Gastrocnemius medialis (tissue), 4 donors: ENCODE measurements at regions not wholly inside any gene's neighbourhood (a gene's known extent, or its start where the extent isn't known, plus 50 kb on each side); places are given as distances from the start of the nearest gene placed in this dataset.

Experiments used
- POLR2A ChIP-seq, 2 donors: fragments of 450-650 bp; IDR thresholded peaks; one replicate each; pipeline ENCODE4 v1.6.1; 2017; ENCODE audit warnings: antibody characterized with exemption in 2 of 2, mild to moderate bottlenecking in 2 of 2, moderate library complexity in 2 of 2
- TF ChIP-seq, protein P1 (sequence below), 5 experiments: fragments of 450-650 bp in 3 of 5; fragments of 200-600 bp in 2 of 5; sonication (generic) in 2 of 5; IDR thresholded peaks in 4 of 5; conservative IDR thresholded peaks in 1 of 5; 1 replicate in 4 of 5; 2 replicates in 1 of 5; pipeline ENCODE4 v1.5.1; 2016 to 2019; ENCODE audit warnings: antibody characterized with exemption in 5 of 5, mild to moderate bottlenecking in 3 of 5, moderate library complexity in 3 of 5

DNA sequence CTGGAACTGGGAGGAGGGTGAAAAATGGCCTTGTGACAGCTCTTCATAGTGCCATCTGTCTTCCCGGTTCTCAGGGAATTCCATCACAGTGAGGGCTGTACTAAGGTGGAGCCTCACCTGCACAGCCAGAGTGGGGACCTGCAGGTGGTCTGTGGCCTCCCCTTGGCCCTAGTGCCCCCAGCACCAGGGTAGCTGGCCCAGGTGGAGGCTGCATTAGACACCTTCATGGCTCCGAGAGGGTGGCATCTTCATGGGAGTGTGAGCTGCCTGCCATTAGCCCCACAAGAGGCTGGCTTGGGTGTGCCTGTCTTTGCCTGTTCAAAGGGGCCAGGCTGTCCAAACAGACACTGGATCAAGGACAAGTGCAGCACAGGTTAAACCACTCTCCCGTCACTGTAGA lies 95.5 kb upstream of the PRR23E start:
- no peak for TF ChIP-seq POLR2A (IDR thresholded peaks at IDR 0.05)
- TF ChIP-seq, protein P1, sequence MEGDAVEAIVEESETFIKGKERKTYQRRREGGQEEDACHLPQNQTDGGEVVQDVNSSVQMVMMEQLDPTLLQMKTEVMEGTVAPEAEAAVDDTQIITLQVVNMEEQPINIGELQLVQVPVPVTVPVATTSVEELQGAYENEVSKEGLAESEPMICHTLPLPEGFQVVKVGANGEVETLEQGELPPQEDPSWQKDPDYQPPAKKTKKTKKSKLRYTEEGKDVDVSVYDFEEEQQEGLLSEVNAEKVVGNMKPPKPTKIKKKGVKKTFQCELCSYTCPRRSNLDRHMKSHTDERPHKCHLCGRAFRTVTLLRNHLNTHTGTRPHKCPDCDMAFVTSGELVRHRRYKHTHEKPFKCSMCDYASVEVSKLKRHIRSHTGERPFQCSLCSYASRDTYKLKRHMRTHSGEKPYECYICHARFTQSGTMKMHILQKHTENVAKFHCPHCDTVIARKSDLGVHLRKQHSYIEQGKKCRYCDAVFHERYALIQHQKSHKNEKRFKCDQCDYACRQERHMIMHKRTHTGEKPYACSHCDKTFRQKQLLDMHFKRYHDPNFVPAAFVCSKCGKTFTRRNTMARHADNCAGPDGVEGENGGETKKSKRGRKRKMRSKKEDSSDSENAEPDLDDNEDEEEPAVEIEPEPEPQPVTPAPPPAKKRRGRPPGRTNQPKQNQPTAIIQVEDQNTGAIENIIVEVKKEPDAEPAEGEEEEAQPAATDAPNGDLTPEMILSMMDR (IDR thresholded peaks at IDR 0.05 in 4 of 5, conservative IDR thresholded peaks at IDR 0.05 in 1 of 5) = no peak
